Endothelial cell of umbilical vein (primary cell): ENCODE measurements at regions not wholly inside any gene's neighbourhood (a gene's known extent, or its start where the extent isn't known, plus 50 kb on each side); places are given as distances from the start of the nearest gene placed in this dataset.

ENCODE experiments used
- BruUV-seq: library from RNA; stranded (reverse); fragments of 400-500 nt; replicated peaks from 2 replicates; lab custom pipeline; 2021; lab: Mats Ljungman, UMichigan
- CTCF ChIA-PET: fragments of 300-600, 350-600 bp; sonication (Branson Sonifier 250); formaldehyde crosslinking; loops from one replicate; lab custom pipeline; 2021; ENCODE audit warnings: antibody characterized with exemption, inconsistent platforms; lab: Charles Lee
- POLR2A ChIA-PET: fragments of 300-600, 350-600 bp; sonication (Branson Sonifier 250); formaldehyde crosslinking; loops from one replicate; lab custom pipeline; 2021; ENCODE audit warnings: antibody characterized with exemption, inconsistent platforms; lab: Charles Lee
- DNase-seq: peaks from one replicate; pipeline ENCODE4 v3.0.0-alpha.2; 2011; ENCODE audit warnings: low read depth, low spot score
- FAIRE-seq: peaks from 2 replicates; lab custom pipeline; 2011; peaks lifted over from hg19 to GRCh38; lab: Jason Lieb, UNC
- H2AFZ ChIP-seq: 2 replicates; pipeline ENCODE4 v1.6.0; 2012; ENCODE audit warnings: low read depth, low read length, control low read depth, inconsistent platforms
- H3K27ac ChIP-seq: 2 replicates; pipeline ENCODE4 v1.5.1; 2011; ENCODE audit warnings: low read depth, mild to moderate bottlenecking, control low read depth, low read length, moderate library complexity; ENCODE audit not compliant: insufficient read depth
- H3K27me3 ChIP-seq, 2 experiments: 2 replicates each; pipeline versions ENCODE4 v1.6.0 to v1.6.1; 2011; ENCODE audit warnings: low read length in 2 of 2, mixed read lengths in 1 of 2; ENCODE audit not compliant: control insufficient read depth in 2 of 2, insufficient read depth in 2 of 2
- H3K36me3 ChIP-seq, 2 experiments: 2 replicates in 1 of 2; 3 replicates in 1 of 2; pipeline ENCODE4 v1.5.1; 2011; ENCODE audit warnings: low read length in 2 of 2, mild to moderate bottlenecking in 1 of 2, moderate library complexity in 1 of 2; ENCODE audit not compliant: control insufficient read depth in 2 of 2, insufficient read depth in 2 of 2; ENCODE audit errors: extremely low read depth in 1 of 2
- H3K4me1 ChIP-seq: 3 replicates; pipeline ENCODE4 v1.5.1; 2011; ENCODE audit warnings: mild to moderate bottlenecking, low read length; ENCODE audit not compliant: control insufficient read depth, insufficient read depth; ENCODE audit errors: extremely low read depth
- H3K4me2 ChIP-seq: 2 replicates; pipeline ENCODE4 v1.6.1; 2011; ENCODE audit warnings: low read length, control low read depth, mixed read lengths; ENCODE audit not compliant: insufficient read depth
- H3K4me3 ChIP-seq, 3 experiments: fragments of 200-600 bp in 1 of 3; sonication (generic), shearing (Covaris generic) in 1 of 3; replicated peaks in 1 of 3; 2 replicates each; pipeline ENCODE4 v1.5.1; 2011 to 2016; ENCODE audit warnings: control low read depth in 3 of 3, low read length in 3 of 3, mild to moderate bottlenecking in 2 of 3, inconsistent platforms in 1 of 3, low read depth in 1 of 3, moderate library complexity in 1 of 3; ENCODE audit not compliant: insufficient read depth in 1 of 3
- H3K79me2 ChIP-seq: 2 replicates; pipeline ENCODE4 v1.6.0; 2012; ENCODE audit warnings: low read length, inconsistent platforms; ENCODE audit not compliant: control insufficient read depth, insufficient read depth
- H3K9ac ChIP-seq: replicated peaks from 2 replicates; pipeline ENCODE3; 2011; ENCODE audit warnings: low read length, control low read depth; ENCODE audit not compliant: insufficient read depth; ENCODE audit errors: extremely low read depth
- H3K9me1 ChIP-seq: replicated peaks from 3 replicates; pipeline ENCODE4 v1.6.0; 2011; ENCODE audit warnings: mild to moderate bottlenecking, low read length; ENCODE audit not compliant: control insufficient read depth, insufficient read depth; ENCODE audit errors: extremely low read depth
- H3K9me3 ChIP-seq: replicated peaks from 2 replicates; pipeline ENCODE4 v1.5.1; 2012; ENCODE audit warnings: low read length, inconsistent platforms; ENCODE audit not compliant: control insufficient read depth, insufficient read depth
- H4K20me1 ChIP-seq: replicated peaks from 2 replicates; pipeline ENCODE3; 2011; ENCODE audit warnings: mild to moderate bottlenecking, low read length; ENCODE audit not compliant: control insufficient read depth, insufficient read depth; ENCODE audit errors: extremely low read depth
- EZH2 ChIP-seq: IDR thresholded peaks from 2 replicates; pipeline ENCODE4 v1.6.1; 2012; ENCODE audit warnings: borderline replicate concordance, low read depth, mild to moderate bottlenecking, moderate library complexity, low read length, inconsistent platforms; ENCODE audit not compliant: severe bottlenecking
- FOS ChIP-seq: IDR thresholded peaks from 2 replicates; pipeline ENCODE4 v1.6.1; 2011; ENCODE audit warnings: mild to moderate bottlenecking, low read length, moderate library complexity, borderline replicate concordance; ENCODE audit not compliant: insufficient read depth
- GATA2 ChIP-seq: IDR thresholded peaks from 2 replicates; pipeline ENCODE4 v1.7.0; 2011; ENCODE audit warnings: low read depth, mild to moderate bottlenecking, moderate library complexity, mixed read lengths, low read length; ENCODE audit not compliant: insufficient read length, insufficient read depth
- JUN ChIP-seq: IDR thresholded peaks from 2 replicates; pipeline ENCODE4 v1.6.1; 2011; ENCODE audit warnings: borderline replicate concordance, low read depth; ENCODE audit not compliant: insufficient read length, insufficient read depth
- MYC ChIP-seq: IDR thresholded peaks from one replicate; pipeline ENCODE4 v1.6.1; 2011; ENCODE audit warnings: mild to moderate bottlenecking, low read depth, low read length
- POLR2A ChIP-seq: IDR thresholded peaks from 2 replicates; pipeline ENCODE4 v1.6.1; 2012; ENCODE audit warnings: low read depth, mild to moderate bottlenecking, control low read depth, low read length
- POLR2AphosphoS5 ChIP-seq: IDR thresholded peaks from 2 replicates; pipeline ENCODE4 v1.6.1; 2012; ENCODE audit warnings: low read depth, mild to moderate bottlenecking, control low read depth, low read length, moderate library complexity; ENCODE audit not compliant: insufficient read depth
- dilution Hi-C: fragments of 300-500 bp; cut with MboI; formaldehyde crosslinking; loops from one replicate; pipeline ENCODE4 v1.15.0; 2019; ENCODE audit warnings: low sequenced_read_pairs; ENCODE audit not compliant: extremely low pct_ligation_motif_present
- intact Hi-C: fragments of 100-400 bp; cut with micrococcal nuclease; formaldehyde crosslinking; loops from one replicate; pipeline ENCODE4 v1.10.0; 2022
- TF ChIP-seq, protein P1 (sequence below), 2 donors: IDR thresholded peaks; 1 replicate in 1 of 2; 2 replicates in 1 of 2; pipeline ENCODE4 v1.5.1; 2011; ENCODE audit warnings: low read length in 2 of 2, mild to moderate bottlenecking in 2 of 2, moderate library complexity in 2 of 2, control low read depth in 1 of 2, inconsistent platforms in 1 of 2, low read depth in 1 of 2; ENCODE audit not compliant: insufficient read depth in 1 of 2; ENCODE audit errors: extremely low read depth in 1 of 2
- TF ChIP-seq, protein P2 (sequence below): IDR thresholded peaks from 2 replicates; pipeline ENCODE4 v1.6.1; 2011; ENCODE audit not compliant: insufficient read depth, insufficient read length

DNA sequence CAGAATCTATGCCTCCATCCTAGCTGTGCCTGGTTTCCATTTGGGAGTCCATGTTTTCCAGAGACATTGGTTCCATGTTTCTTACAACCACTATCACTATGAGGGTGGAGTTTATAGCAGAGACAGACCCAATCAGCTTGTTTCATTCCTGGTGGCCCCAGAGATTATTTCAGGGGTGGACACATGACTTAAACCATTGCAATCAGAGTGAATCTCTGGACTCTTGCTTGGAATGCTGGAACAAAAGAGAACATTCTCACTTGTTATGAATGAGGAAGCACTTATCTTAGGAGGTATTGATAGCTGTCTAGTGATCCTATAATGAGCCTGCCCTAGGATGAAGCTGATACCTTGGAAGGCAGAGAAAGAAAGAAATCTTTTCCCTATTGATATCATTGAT lies 250.3 kb downstream of the ATG4C start:
- Histone ChIP-seq H3K4me3 (no peak overlapping the region), H3K9me1 (no peaks in the 10 kb centered on the region), H3K4me1 (no peaks in the 10 kb centered on the region), H3K9me3 (no peaks in the 10 kb centered on the region), H3K27me3 (no peaks in the 10 kb centered on the region), H2AFZ (no peak overlapping the region), H4K20me1 (no peaks in the 10 kb centered on the region), H3K27ac (no peak overlapping the region), H3K79me2 (no peaks in the 10 kb centered on the region), H3K36me3 (no peaks in the 10 kb centered on the region), H3K9ac (no peak overlapping the region), H3K4me2 (no peak overlapping the region)
- DNase-seq (no peak), FAIRE-seq (no peak)
- intact Hi-C loops, result no loop called here
- BruUV-seq, result no TSS peak
- CTCF ChIA-PET, result interaction anchor here (1.1 kb wide), 1 partner anchor 14 kb away, joined by 3 read pairs; no protein-coding TSS in a partner anchor
- POLR2A ChIA-PET, result no interaction called here
- dilution Hi-C loops, result no loop called here
- no peak for TF ChIP-seq POLR2AphosphoS5
- TF ChIP-seq POLR2A, result no peak
- TF ChIP-seq MYC, result no peak

DNA sequence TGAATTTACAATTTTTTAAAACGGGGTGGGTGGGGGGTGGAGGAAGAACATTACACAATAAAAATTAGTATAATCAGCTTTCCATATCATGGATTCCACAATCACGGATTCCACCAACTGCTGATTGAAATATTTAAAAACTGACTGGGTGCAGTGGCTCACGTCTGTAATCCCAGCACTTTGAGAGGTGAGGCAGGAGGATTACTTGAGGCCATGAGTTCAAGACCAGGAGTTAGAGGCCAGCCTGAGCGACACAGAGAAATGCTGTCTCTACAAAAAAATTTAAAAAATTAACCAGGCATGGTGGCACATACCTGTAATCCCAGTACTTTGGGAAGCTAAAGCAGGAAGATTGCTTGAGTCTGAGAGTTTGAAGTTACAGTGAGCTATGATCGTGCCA lies 254.7 kb downstream of the ATG4C start:
- Histone ChIP-seq H3K36me3 (no peaks in the 10 kb centered on the region), H3K9me1 (no peaks in the 10 kb centered on the region), H3K4me3 (no peak overlapping the region), H3K4me2 (no peak overlapping the region), H3K79me2 (no peaks in the 10 kb centered on the region), H3K4me1 (no peaks in the 10 kb centered on the region), H2AFZ (no peak overlapping the region), H3K27me3 (no peaks in the 10 kb centered on the region), H4K20me1 (no peaks in the 10 kb centered on the region), H3K9me3 (no peaks in the 10 kb centered on the region), H3K9ac (no peak overlapping the region), H3K27ac (no peak overlapping the region)
- FAIRE-seq (no peak), DNase-seq (no peak)
- dilution Hi-C loops (no loop called here), intact Hi-C loops (no loop called here)
- no peak for TF ChIP-seq POLR2AphosphoS5
- no peak for TF ChIP-seq MYC
- TF ChIP-seq JUN, result no peak
- TF ChIP-seq, protein P1, sequence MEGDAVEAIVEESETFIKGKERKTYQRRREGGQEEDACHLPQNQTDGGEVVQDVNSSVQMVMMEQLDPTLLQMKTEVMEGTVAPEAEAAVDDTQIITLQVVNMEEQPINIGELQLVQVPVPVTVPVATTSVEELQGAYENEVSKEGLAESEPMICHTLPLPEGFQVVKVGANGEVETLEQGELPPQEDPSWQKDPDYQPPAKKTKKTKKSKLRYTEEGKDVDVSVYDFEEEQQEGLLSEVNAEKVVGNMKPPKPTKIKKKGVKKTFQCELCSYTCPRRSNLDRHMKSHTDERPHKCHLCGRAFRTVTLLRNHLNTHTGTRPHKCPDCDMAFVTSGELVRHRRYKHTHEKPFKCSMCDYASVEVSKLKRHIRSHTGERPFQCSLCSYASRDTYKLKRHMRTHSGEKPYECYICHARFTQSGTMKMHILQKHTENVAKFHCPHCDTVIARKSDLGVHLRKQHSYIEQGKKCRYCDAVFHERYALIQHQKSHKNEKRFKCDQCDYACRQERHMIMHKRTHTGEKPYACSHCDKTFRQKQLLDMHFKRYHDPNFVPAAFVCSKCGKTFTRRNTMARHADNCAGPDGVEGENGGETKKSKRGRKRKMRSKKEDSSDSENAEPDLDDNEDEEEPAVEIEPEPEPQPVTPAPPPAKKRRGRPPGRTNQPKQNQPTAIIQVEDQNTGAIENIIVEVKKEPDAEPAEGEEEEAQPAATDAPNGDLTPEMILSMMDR (IDR thresholded peaks at IDR 0.05; ENCODE audit: extremely low read depth in 1 of 2, insufficient read depth in 1 of 2, low read depth in 1 of 2, low read length in 2 of 2), result no peak
- TF ChIP-seq, protein P2, sequence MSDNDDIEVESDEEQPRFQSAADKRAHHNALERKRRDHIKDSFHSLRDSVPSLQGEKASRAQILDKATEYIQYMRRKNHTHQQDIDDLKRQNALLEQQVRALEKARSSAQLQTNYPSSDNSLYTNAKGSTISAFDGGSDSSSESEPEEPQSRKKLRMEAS, result no peak
- no peak for TF ChIP-seq EZH2
- TF ChIP-seq GATA2, result no peak
- no peak for TF ChIP-seq FOS
- TF ChIP-seq POLR2A, result no peak
- no TSS peak for BruUV-seq
- ChIA-PET CTCF (no interaction called here), POLR2A (no interaction called here)
